WTC11 (cell line): ENCODE measurements at regions not wholly inside any gene's neighbourhood (a gene's known extent, or its start where the extent isn't known, plus 50 kb on each side); places are given as distances from the start of the nearest gene placed in this dataset.

Experiments
- CREB1 ChIP-seq: sonication (generic); formaldehyde crosslinking; IDR thresholded peaks from 2 replicates; pipeline ENCODE4 v1.8.0; 2023; ENCODE audit warnings: mild to moderate bottlenecking, missing genetic modification reagents
- CTCF ChIP-seq: fragments of 200-600 bp; IDR thresholded peaks from 2 replicates; pipeline ENCODE4 v1.8.0; 2022; ENCODE audit warnings: antibody characterized with exemption
- E2F1 ChIP-seq: sonication (generic); formaldehyde crosslinking; IDR thresholded peaks from 2 replicates; pipeline ENCODE4 v1.8.0; 2022; ENCODE audit warnings: mild to moderate bottlenecking, missing genetic modification reagents
- ESRRA ChIP-seq: sonication (generic); formaldehyde crosslinking; IDR thresholded peaks from 2 replicates; pipeline ENCODE4 v1.8.1; 2022; ENCODE audit warnings: mild to moderate bottlenecking, missing genetic modification reagents, borderline replicate concordance
- IRF2 ChIP-seq: sonication (generic); formaldehyde crosslinking; IDR thresholded peaks from 2 replicates; pipeline ENCODE4 v1.8.0; 2022; ENCODE audit warnings: low read depth, missing genetic modification reagents, borderline replicate concordance
- NFYB ChIP-seq: sonication (generic); formaldehyde crosslinking; conservative IDR thresholded peaks from 2 replicates; pipeline ENCODE4 v1.8.0; 2022; ENCODE audit warnings: low read depth, missing genetic modification reagents
- NR1H2 ChIP-seq: sonication (generic); formaldehyde crosslinking; IDR thresholded peaks from 2 replicates; pipeline ENCODE4 v1.9.0; 2021; ENCODE audit warnings: mild to moderate bottlenecking, moderate library complexity, missing genetic modification reagents
- ZNF138 ChIP-seq: sonication (generic); formaldehyde crosslinking; conservative IDR thresholded peaks from 2 replicates; pipeline ENCODE4 v1.8.1; 2022; ENCODE audit warnings: mild to moderate bottlenecking, moderate library complexity, missing genetic modification reagents
- ZNF317 ChIP-seq: sonication (generic); formaldehyde crosslinking; IDR thresholded peaks from 2 replicates; pipeline ENCODE4 v1.8.1; 2023; ENCODE audit warnings: low read depth, mild to moderate bottlenecking, moderate library complexity, missing genetic modification reagents, borderline replicate concordance
- TF ChIP-seq, protein P1 (sequence below): sonication (generic); formaldehyde crosslinking; IDR thresholded peaks from 2 replicates; pipeline ENCODE4 v1.8.0; 2023; ENCODE audit warnings: missing genetic modification reagents
- TF ChIP-seq, protein P2 (sequence below): fragments of 250-450 bp; sonication (Bioruptor Pico); IDR thresholded peaks from 2 replicates; pipeline ENCODE4 v1.8.0; 2021; ENCODE audit warnings: mild to moderate bottlenecking
- TF ChIP-seq, protein P3 (sequence below): sonication (generic); formaldehyde crosslinking; IDR thresholded peaks from 2 replicates; pipeline ENCODE4 v1.8.1; 2023; ENCODE audit warnings: mild to moderate bottlenecking, missing genetic modification reagents, moderate library complexity

DNA sequence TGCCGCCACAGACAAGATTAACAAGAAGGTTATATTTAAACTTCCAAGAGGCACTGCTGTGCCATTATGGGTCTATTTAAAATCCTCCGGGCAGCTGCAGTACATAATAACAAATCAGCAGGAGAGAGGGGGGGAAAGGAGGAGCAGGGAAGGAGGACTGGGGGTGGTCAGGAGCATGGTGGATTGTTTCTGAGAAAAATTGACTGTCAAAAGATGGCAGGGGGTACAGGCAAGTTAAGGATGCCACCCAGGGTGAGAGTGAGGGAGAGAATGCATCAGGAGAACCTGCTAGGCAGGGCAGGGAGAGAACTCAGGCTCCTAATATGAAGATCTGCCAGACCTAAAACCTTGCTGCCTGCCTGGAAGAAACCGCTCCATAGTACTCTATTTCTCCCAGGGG is 181.8 kb downstream of the GRIN2B start:
- no peak for TF ChIP-seq CREB1
- TF ChIP-seq, protein P1, sequence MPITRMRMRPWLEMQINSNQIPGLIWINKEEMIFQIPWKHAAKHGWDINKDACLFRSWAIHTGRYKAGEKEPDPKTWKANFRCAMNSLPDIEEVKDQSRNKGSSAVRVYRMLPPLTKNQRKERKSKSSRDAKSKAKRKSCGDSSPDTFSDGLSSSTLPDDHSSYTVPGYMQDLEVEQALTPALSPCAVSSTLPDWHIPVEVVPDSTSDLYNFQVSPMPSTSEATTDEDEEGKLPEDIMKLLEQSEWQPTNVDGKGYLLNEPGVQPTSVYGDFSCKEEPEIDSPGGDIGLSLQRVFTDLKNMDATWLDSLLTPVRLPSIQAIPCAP (CRISPR knock-in tag), result no peak
- TF ChIP-seq, protein P2, sequence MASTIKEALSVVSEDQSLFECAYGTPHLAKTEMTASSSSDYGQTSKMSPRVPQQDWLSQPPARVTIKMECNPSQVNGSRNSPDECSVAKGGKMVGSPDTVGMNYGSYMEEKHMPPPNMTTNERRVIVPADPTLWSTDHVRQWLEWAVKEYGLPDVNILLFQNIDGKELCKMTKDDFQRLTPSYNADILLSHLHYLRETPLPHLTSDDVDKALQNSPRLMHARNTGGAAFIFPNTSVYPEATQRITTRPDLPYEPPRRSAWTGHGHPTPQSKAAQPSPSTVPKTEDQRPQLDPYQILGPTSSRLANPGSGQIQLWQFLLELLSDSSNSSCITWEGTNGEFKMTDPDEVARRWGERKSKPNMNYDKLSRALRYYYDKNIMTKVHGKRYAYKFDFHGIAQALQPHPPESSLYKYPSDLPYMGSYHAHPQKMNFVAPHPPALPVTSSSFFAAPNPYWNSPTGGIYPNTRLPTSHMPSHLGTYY (CRISPR knock-in tag), result no peak
- TF ChIP-seq ZNF138 (CRISPR knock-in tag), result no peak
- TF ChIP-seq ESRRA, result no peak
- no peak for TF ChIP-seq ZNF317 (CRISPR knock-in tag)
- no peak for TF ChIP-seq IRF2 (CRISPR knock-in tag)
- no peak for TF ChIP-seq NR1H2 (CRISPR knock-in tag)
- no peak for TF ChIP-seq CTCF
- TF ChIP-seq NFYB, result no peak
- TF ChIP-seq E2F1 (CRISPR knock-in tag), result no peak
- TF ChIP-seq, protein P3, sequence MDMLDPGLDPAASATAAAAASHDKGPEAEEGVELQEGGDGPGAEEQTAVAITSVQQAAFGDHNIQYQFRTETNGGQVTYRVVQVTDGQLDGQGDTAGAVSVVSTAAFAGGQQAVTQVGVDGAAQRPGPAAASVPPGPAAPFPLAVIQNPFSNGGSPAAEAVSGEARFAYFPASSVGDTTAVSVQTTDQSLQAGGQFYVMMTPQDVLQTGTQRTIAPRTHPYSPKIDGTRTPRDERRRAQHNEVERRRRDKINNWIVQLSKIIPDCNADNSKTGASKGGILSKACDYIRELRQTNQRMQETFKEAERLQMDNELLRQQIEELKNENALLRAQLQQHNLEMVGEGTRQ (CRISPR knock-in tag), result no peak
